ENCODE measurements at regions not wholly inside any gene's neighbourhood (a gene's known extent, or its start where the extent isn't known, plus 50 kb on each side); places are given as distances from the start of the nearest gene placed in this dataset.

DNA sequence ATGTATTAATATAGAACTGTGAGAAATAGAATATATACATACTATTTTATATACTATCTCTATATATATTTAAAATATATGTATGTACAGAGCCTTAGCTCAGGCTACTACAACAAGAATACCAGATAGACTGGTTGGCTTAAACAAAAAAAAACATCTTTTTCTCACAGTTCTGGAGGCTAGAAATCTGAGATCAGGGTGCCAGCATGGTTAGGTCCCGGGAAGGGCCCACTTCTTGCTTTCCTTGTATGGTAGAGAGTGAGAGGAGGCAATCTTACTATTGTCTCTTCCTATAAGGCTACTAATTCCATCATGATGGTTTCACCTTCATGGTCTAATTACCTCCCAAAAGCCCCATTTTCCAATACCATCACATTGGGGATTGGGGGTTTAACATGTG lies 613.0 kb downstream of the ZNF608 start:
- TF ChIP-seq POLR2A (IDR thresholded peaks at IDR 0.05) (no peak), CTCF (IDR thresholded peaks at IDR 0.05) (no peak)

Data from right lobe of liver (tissue), 4 donors.